ENCODE measurements at regions not wholly inside any gene's neighbourhood (a gene's known extent, or its start where the extent isn't known, plus 50 kb on each side); places are given as distances from the start of the nearest gene placed in this dataset.

- TF ChIP-seq CTCF (conservative IDR thresholded peaks at IDR 0.05) (no peak), ZFX (IDR thresholded peaks at IDR 0.05) (no peak)
Observed at GRCh38 chr3:146306656-146307455, 56.0 kb upstream of the PLSCR4 start.

Measured in C4-2B (cell line).